SH-SY5Y (cell line): ENCODE measurements at regions not wholly inside any gene's neighbourhood (a gene's known extent, or its start where the extent isn't known, plus 50 kb on each side); places are given as distances from the start of the nearest gene placed in this dataset.

Experiments
- GATA2 ChIP-seq: IDR thresholded peaks from 2 replicates; pipeline ENCODE4 v1.6.1; 2011; ENCODE audit warnings: mild to moderate bottlenecking, low read depth, low read length
- GATA3 ChIP-seq: IDR thresholded peaks from 2 replicates; pipeline ENCODE4 v1.6.1; 2011; ENCODE audit warnings: low read depth, mild to moderate bottlenecking, low read length, moderate library complexity

GRCh38 chr2:45272549-45273265, 263.5 kb upstream of the SIX2 start:
- no peak for TF ChIP-seq GATA2
- TF ChIP-seq GATA3, result no peak
